IMR-90 (cell line): ENCODE measurements at regions not wholly inside any gene's neighbourhood (a gene's known extent, or its start where the extent isn't known, plus 50 kb on each side); places are given as distances from the start of the nearest gene placed in this dataset.

Experiments
- CTCF ChIP-seq: conservative IDR thresholded peaks from 2 replicates; pipeline ENCODE4 v1.5.1; 2012; ENCODE audit warnings: mild to moderate bottlenecking, low read depth, low read length, improper control_type of control experiment
- RAD21 ChIP-seq: IDR thresholded peaks from 2 replicates; pipeline ENCODE4 v1.6.1; 2012; ENCODE audit warnings: low read length, improper control_type of control experiment

GRCh38 chr6:91149956-91150705, 563.3 kb upstream of the MAP3K7 start:
- TF ChIP-seq RAD21 (no peak), CTCF (no peak)
